Gastroesophageal sphincter (tissue), 3 donors: ENCODE measurements at regions not wholly inside any gene's neighbourhood (a gene's known extent, or its start where the extent isn't known, plus 50 kb on each side); places are given as distances from the start of the nearest gene placed in this dataset.

Source experiments
- CTCF ChIP-seq, 4 experiments: fragments of 200-600 bp in 2 of 4; fragments of 450-650 bp in 2 of 4; sonication (generic) in 1 of 4; IDR thresholded peaks; one replicate each; pipeline ENCODE4 v1.5.1; 2017 to 2019; ENCODE audit warnings: antibody characterized with exemption in 4 of 4, mild to moderate bottlenecking in 2 of 4, moderate library complexity in 2 of 4
- POLR2A ChIP-seq, 2 donors: fragments of 450-650 bp; IDR thresholded peaks; one replicate each; pipeline ENCODE4 v1.6.1; 2017; ENCODE audit warnings: antibody characterized with exemption in 2 of 2, mild to moderate bottlenecking in 2 of 2, moderate library complexity in 1 of 2

GRCh38 chr4:166602068-166602467 is 632.2 kb downstream of the SPOCK3 start:
- TF ChIP-seq CTCF (IDR thresholded peaks at IDR 0.05) (no peak), POLR2A (IDR thresholded peaks at IDR 0.05) (no peak)
